Astrocyte (in vitro differentiated cells and primary cell): ENCODE measurements at regions not wholly inside any gene's neighbourhood (a gene's known extent, or its start where the extent isn't known, plus 50 kb on each side); places are given as distances from the start of the nearest gene placed in this dataset.

Experiments used
- CTCF ChIP-seq: IDR thresholded peaks from 2 replicates; pipeline ENCODE4 v1.5.1; 2011; ENCODE audit warnings: low read depth, mild to moderate bottlenecking, inconsistent platforms, low read length, moderate library complexity; ENCODE audit not compliant: insufficient read depth
- EZH2 ChIP-seq: IDR thresholded peaks from 2 replicates; pipeline ENCODE4 v1.6.1; 2012; ENCODE audit warnings: mild to moderate bottlenecking, low read length, inconsistent platforms; ENCODE audit not compliant: insufficient read depth

DNA sequence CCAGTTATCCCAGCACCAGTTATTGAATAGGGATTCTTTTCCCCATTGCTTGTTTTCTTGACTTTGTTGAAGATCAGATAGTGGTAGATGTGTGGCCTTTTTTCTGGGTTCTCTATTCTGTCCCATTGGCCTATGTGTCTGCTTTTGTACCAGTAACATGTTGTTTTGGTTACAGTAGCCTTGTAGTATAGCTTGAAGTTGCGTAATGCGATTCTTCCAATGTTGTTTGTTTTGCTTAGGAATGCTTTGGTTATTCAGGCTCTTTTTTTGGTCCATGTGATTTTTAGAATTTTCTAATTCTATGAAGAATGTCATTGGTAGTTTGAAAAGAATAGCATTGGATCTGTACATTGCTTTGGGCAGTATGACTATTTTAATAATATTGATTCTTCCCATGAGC lies 94.3 kb upstream of the CHMP2B start:
- TF ChIP-seq CTCF (no peak), EZH2 (no peak)
